ENCODE measurements at regions not wholly inside any gene's neighbourhood (a gene's known extent, or its start where the extent isn't known, plus 50 kb on each side); places are given as distances from the start of the nearest gene placed in this dataset.

- WGBS, result 86% methylated on average over 1 of the region's 1 CpG
Observed at GRCh38 chr4:167492007-167492406, 257.7 kb upstream of the SPOCK3 start.

GRCh38 chr4:167509551-167509950 lies 275.3 kb upstream of the SPOCK3 start:
- Histone ChIP-seq H3K9ac (ENCODE audit: low read depth, low read length) (no peak overlapping the region), H3K4me3 (ENCODE audit: low read length) (no peak overlapping the region), H3K36me3 (ENCODE audit: insufficient read depth, low read length) (no peaks in the 10 kb centered on the region), H3K27ac (ENCODE audit: low read depth, low read length) (no peak overlapping the region), H3K9me3 (ENCODE audit: insufficient read depth, low read depth, low read length) (no peaks in the 10 kb centered on the region), H3K4me1 (ENCODE audit: insufficient read depth, low read length) (no peaks in the 10 kb centered on the region), H3K27me3 (ENCODE audit: insufficient read depth, low read length) (no peaks in the 10 kb centered on the region)
- 85% methylated on average over 2 of the region's 2 CpGs for WGBS

More at GRCh38 chr4:167492007-167492406, 257.7 kb upstream of the SPOCK3 start:
- H3K27me3 ChIP-seq (ENCODE audit: insufficient read depth, low read length), result no peaks in the 10 kb centered on the region
- no peaks in the 10 kb centered on the region for H3K4me1 ChIP-seq (ENCODE audit: insufficient read depth, low read length)
- H3K36me3 ChIP-seq (ENCODE audit: insufficient read depth, low read length), result no peaks in the 10 kb centered on the region
- H3K9ac ChIP-seq (ENCODE audit: low read depth, low read length), result no peak overlapping the region
- no peak overlapping the region for H3K27ac ChIP-seq (ENCODE audit: low read depth, low read length)
- H3K4me3 ChIP-seq (ENCODE audit: low read length), result no peak overlapping the region
- H3K9me3 ChIP-seq (ENCODE audit: insufficient read depth, low read depth, low read length), result peaks cover 5% of the 10 kb centered on the region; the same call in 1 of the 2 replicates

- Histone ChIP-seq H3K27me3 (ENCODE audit: insufficient read depth, low read length) (no peaks in the 10 kb centered on the region), H3K9ac (ENCODE audit: low read depth, low read length) (no peak overlapping the region), H3K36me3 (ENCODE audit: insufficient read depth, low read length) (no peaks in the 10 kb centered on the region), H3K4me1 (ENCODE audit: insufficient read depth, low read length) (no peaks in the 10 kb centered on the region), H3K27ac (ENCODE audit: low read depth, low read length) (no peak overlapping the region), H3K4me3 (ENCODE audit: low read length) (no peak overlapping the region), H3K9me3 (ENCODE audit: insufficient read depth, low read depth, low read length) (no peaks in the 10 kb centered on the region)
- 96% methylated on average over 2 of the region's 2 CpGs for whole genome bisulfite sequencing
Observed at GRCh38 chr4:167524091-167524490, 289.8 kb upstream of the SPOCK3 start.

- WGBS, result no CpG with 5 or more reads among the region's 1 CpG
- H3K36me3 ChIP-seq (ENCODE audit: insufficient read depth, low read length), result no peaks in the 10 kb centered on the region
- H3K4me3 ChIP-seq (ENCODE audit: low read length), result no peak overlapping the region
- no peak overlapping the region for H3K27ac ChIP-seq (ENCODE audit: low read depth, low read length)
- no peaks in the 10 kb centered on the region for H3K27me3 ChIP-seq (ENCODE audit: insufficient read depth, low read length)
- H3K4me1 ChIP-seq (ENCODE audit: insufficient read depth, low read length), result no peaks in the 10 kb centered on the region
- no peak overlapping the region for H3K9ac ChIP-seq (ENCODE audit: low read depth, low read length)
- H3K9me3 ChIP-seq (ENCODE audit: insufficient read depth, low read depth, low read length), result no peaks in the 10 kb centered on the region; the same call in 1 of the 2 replicates
Observed at GRCh38 chr4:167537761-167538160, 303.5 kb upstream of the SPOCK3 start.

GRCh38 chr4:167541286-167541685 lies 307.0 kb upstream of the SPOCK3 start:
- H3K36me3 ChIP-seq (ENCODE audit: insufficient read depth, low read length), result no peaks in the 10 kb centered on the region
- no peak overlapping the region for H3K4me3 ChIP-seq (ENCODE audit: low read length)
- H3K27ac ChIP-seq (ENCODE audit: low read depth, low read length), result no peak overlapping the region
- no peaks in the 10 kb centered on the region for H3K4me1 ChIP-seq (ENCODE audit: insufficient read depth, low read length)
- no peaks in the 10 kb centered on the region for H3K9me3 ChIP-seq (ENCODE audit: insufficient read depth, low read depth, low read length)
- 98% methylated on average over 2 of the region's 3 CpGs for WGBS
- H3K9ac ChIP-seq (ENCODE audit: low read depth, low read length), result no peak overlapping the region
- no peaks in the 10 kb centered on the region for H3K27me3 ChIP-seq (ENCODE audit: insufficient read depth, low read length)

GRCh38 chr4:167544391-167544790 lies 310.1 kb upstream of the SPOCK3 start:
- Histone ChIP-seq H3K27ac (ENCODE audit: low read depth, low read length) (no peak overlapping the region), H3K27me3 (ENCODE audit: insufficient read depth, low read length) (no peaks in the 10 kb centered on the region), H3K36me3 (ENCODE audit: insufficient read depth, low read length) (no peaks in the 10 kb centered on the region), H3K4me1 (ENCODE audit: insufficient read depth, low read length) (no peaks in the 10 kb centered on the region), H3K4me3 (ENCODE audit: low read length) (no peak overlapping the region), H3K9me3 (ENCODE audit: insufficient read depth, low read depth, low read length) (no peaks in the 10 kb centered on the region), H3K9ac (ENCODE audit: low read depth, low read length) (no peak overlapping the region)
- WGBS, result 95% methylated on average over 1 of the region's 1 CpG

GRCh38 chr4:167550021-167550420 lies 315.7 kb upstream of the SPOCK3 start:
- 77% methylated on average over 5 of the region's 5 CpGs for WGBS
- no peak overlapping the region for H3K4me3 ChIP-seq (ENCODE audit: low read length)
- no peak overlapping the region for H3K27ac ChIP-seq (ENCODE audit: low read depth, low read length)
- H3K9me3 ChIP-seq (ENCODE audit: insufficient read depth, low read depth, low read length), result no peaks in the 10 kb centered on the region
- H3K9ac ChIP-seq (ENCODE audit: low read depth, low read length), result no peak overlapping the region
- H3K27me3 ChIP-seq (ENCODE audit: insufficient read depth, low read length), result no peaks in the 10 kb centered on the region
- no peaks in the 10 kb centered on the region for H3K4me1 ChIP-seq (ENCODE audit: insufficient read depth, low read length)
- no peaks in the 10 kb centered on the region for H3K36me3 ChIP-seq (ENCODE audit: insufficient read depth, low read length)

GRCh38 chr4:167555338-167556022 lies 321.2 kb upstream of the SPOCK3 start:
- no peaks in the 10 kb centered on the region for H3K4me1 ChIP-seq (ENCODE audit: insufficient read depth, low read length)
- H3K9ac ChIP-seq (ENCODE audit: low read depth, low read length), result no peak overlapping the region
- no peak overlapping the region for H3K27ac ChIP-seq (ENCODE audit: low read depth, low read length)
- peaks cover 5% of the 10 kb centered on the region for H3K9me3 ChIP-seq (ENCODE audit: insufficient read depth, low read depth, low read length)
- H3K4me3 ChIP-seq (ENCODE audit: low read length), result no peak overlapping the region
- H3K36me3 ChIP-seq (ENCODE audit: insufficient read depth, low read length), result no peaks in the 10 kb centered on the region
- WGBS, result 92% methylated on average over 2 of the region's 3 CpGs
- H3K27me3 ChIP-seq (ENCODE audit: insufficient read depth, low read length), result no peaks in the 10 kb centered on the region

GRCh38 chr4:167578906-167579305 lies 344.6 kb upstream of the SPOCK3 start:
- H3K9me3 ChIP-seq (ENCODE audit: insufficient read depth, low read depth, low read length), result peaks cover 76% of the 10 kb centered on the region

GRCh38 chr4:167581449-167581965 lies 347.2 kb upstream of the SPOCK3 start:
- no peak overlapping the region for H3K27ac ChIP-seq (ENCODE audit: low read depth, low read length)
- H3K36me3 ChIP-seq (ENCODE audit: insufficient read depth, low read length), result no peaks in the 10 kb centered on the region
- H3K4me3 ChIP-seq (ENCODE audit: low read length), result no peak overlapping the region
- no peaks in the 10 kb centered on the region for H3K4me1 ChIP-seq (ENCODE audit: insufficient read depth, low read length)
- 91% methylated on average over 19 of the region's 19 CpGs for WGBS
- H3K27me3 ChIP-seq (ENCODE audit: insufficient read depth, low read length), result no peaks in the 10 kb centered on the region
- peaks cover 60% of the 10 kb centered on the region for H3K9me3 ChIP-seq (ENCODE audit: insufficient read depth, low read depth, low read length)
- no peak overlapping the region for H3K9ac ChIP-seq (ENCODE audit: low read depth, low read length)

More at GRCh38 chr4:167578906-167579305, 344.6 kb upstream of the SPOCK3 start:
- H3K27me3 ChIP-seq (ENCODE audit: insufficient read depth, low read length), result no peaks in the 10 kb centered on the region
- no CpG with 5 or more reads among the region's 2 CpGs for WGBS
- H3K9ac ChIP-seq (ENCODE audit: low read depth, low read length), result no peak overlapping the region
- no peak overlapping the region for H3K4me3 ChIP-seq (ENCODE audit: low read length)
- H3K4me1 ChIP-seq (ENCODE audit: insufficient read depth, low read length), result no peaks in the 10 kb centered on the region
- H3K27ac ChIP-seq (ENCODE audit: low read depth, low read length), result no peak overlapping the region
- no peaks in the 10 kb centered on the region for H3K36me3 ChIP-seq (ENCODE audit: insufficient read depth, low read length)

GRCh38 chr4:167587361-167587760 lies 353.1 kb upstream of the SPOCK3 start:
- H3K4me3 ChIP-seq (ENCODE audit: low read length), result no peak overlapping the region
- H3K27ac ChIP-seq (ENCODE audit: low read depth, low read length), result no peak overlapping the region
- H3K36me3 ChIP-seq (ENCODE audit: insufficient read depth, low read length), result no peaks in the 10 kb centered on the region
- no peaks in the 10 kb centered on the region for H3K4me1 ChIP-seq (ENCODE audit: insufficient read depth, low read length)
- no peaks in the 10 kb centered on the region for H3K27me3 ChIP-seq (ENCODE audit: insufficient read depth, low read length)
- H3K9me3 ChIP-seq (ENCODE audit: insufficient read depth, low read depth, low read length), result peaks cover 14% of the 10 kb centered on the region; the same call in 1 of the 2 replicates
- 100% methylated on average over 1 of the region's 5 CpGs for WGBS
- no peak overlapping the region for H3K9ac ChIP-seq (ENCODE audit: low read depth, low read length)
